ENCODE measurements at regions not wholly inside any gene's neighbourhood (a gene's known extent, or its start where the extent isn't known, plus 50 kb on each side); places are given as distances from the start of the nearest gene placed in this dataset.

GRCh38 chr3:168273036-168273435, 177.3 kb upstream of the GOLIM4 start:
- no peak for DNase-seq (ENCODE audit: low read depth in 4 of 4, low spot score in 3 of 4)

DNA sequence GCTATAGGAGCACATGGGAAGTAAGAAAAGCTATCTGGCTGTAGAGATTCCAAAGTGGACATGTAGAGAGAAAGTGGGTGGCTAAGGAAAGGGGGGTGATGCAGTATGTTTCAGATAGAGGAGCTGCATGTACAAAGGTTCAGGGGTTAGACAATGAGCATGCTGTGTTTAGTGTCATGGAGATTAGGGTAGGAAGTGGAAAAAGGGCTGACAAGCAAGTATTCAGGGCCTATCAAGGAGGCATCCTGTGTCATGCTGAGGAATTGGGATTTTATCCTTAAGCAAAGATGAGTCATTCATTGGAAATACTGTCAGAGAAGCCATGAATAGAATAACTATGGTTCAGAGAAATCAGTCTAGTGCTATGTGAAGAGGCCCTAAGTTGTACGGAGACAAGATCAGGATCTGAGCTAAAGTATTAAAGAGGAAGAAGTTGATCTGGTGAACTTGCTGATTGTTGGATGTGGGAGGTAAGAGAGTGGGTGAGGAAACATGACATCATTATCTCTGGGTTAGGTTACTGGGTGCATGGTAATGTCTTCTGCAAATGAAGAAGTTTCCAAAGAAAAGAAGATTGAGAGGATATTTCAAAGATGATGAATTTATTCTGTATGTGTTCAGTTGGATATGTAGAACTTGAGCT, 176.7 kb upstream of the GOLIM4 start:
- DNase-seq (ENCODE audit: low read depth in 4 of 4, low spot score in 3 of 4): no peak

- no peak for DNase-seq (ENCODE audit: low read depth in 4 of 4, low spot score in 3 of 4)
Observed at GRCh38 chr3:168271932-168272331, 176.2 kb upstream of the GOLIM4 start.

GRCh38 chr3:168269001-168269400, 173.3 kb upstream of the GOLIM4 start:
- no peak for DNase-seq (ENCODE audit: low read depth in 4 of 4, low spot score in 3 of 4)

DNA sequence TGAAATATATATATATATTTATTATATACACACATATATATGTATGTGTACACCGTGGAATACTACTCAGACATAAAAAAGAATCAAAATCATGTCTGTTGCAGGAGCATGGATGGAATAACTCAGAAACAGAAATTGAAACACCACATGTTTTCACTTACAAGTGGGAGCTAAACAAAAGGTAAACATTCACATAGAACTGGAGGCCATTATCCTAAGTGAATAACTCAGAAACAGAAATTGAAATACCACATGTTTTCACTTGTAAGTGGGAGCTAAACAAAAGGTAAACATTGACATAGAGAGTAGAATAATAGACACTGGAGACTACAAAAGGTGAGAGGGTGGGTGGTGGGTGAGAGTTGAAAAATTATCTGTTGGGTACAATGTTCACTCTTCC, 171.5 kb upstream of the GOLIM4 start:
- no peak for DNase-seq (ENCODE audit: low read depth in 4 of 4, low spot score in 3 of 4)

DNA sequence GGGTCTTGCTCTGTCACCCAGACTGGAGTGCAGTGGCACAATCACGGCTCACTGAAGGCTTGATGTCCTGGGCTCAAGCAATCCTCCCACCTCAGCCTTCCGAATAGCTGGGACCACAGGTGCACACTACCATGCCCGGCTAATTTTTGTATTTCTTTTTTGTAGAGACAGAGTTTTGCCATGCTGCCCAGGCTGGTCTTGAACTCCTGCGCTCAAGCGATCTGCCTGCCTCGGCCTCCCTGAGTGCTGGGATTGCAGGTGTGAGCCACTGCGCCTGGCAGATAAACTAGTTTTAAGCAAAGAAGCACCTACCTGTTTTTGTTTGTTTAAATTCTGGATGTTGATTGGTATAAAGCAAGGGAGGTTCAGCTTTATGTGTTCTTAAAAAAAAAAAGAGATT, 170.6 kb upstream of the GOLIM4 start:
- DNase-seq (ENCODE audit: low read depth in 4 of 4, low spot score in 3 of 4): no peak

GRCh38 chr3:168262887-168263286, 167.2 kb upstream of the GOLIM4 start:
- DNase-seq (ENCODE audit: low read depth in 4 of 4, low spot score in 3 of 4): no peak

DNA sequence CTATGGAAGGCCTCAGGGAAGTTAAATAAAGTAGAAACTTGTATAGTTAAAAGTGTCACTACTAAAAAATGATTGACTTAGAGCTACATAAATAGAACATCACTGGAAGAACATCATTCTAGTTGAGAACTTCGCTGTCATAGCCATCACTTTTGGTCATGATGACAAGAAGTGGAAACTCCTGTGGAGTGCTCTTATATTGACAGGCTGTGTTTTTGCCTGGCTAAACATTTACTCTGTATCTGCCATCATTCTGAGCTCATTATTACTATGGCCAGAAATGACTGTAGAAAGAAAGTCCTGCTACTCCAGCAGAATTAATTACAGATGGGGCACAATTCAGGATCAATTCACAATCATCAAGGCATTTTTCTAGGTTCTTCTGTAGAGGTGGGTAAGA, 165.1 kb upstream of the GOLIM4 start:
- no peak for DNase-seq (ENCODE audit: low read depth in 4 of 4, low spot score in 3 of 4)

- no peak for DNase-seq (ENCODE audit: low read depth in 4 of 4, low spot score in 3 of 4)
Observed at GRCh38 chr3:168251371-168251770, 155.6 kb upstream of the GOLIM4 start.

DNA sequence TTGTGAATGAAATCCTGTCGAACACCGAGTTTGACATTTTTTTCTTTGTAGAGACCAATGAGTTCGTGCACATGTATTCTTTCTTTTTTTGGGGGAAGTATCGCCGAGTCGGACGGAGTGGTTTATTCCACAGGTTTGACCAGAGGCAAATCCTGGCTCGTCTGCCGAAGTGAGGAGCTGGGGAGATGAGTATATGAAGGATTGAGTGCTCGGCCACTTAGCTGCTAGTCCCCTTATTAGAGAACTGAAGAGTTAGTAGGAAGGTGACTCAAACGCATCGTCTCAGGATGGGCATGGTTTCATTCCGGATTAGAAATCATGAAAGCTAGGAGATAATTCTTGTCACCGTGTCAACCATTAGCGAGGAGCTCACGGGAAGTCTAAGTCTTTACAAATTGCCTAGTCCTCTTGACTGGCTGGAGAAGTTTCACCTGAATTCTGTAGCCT, 154.7 kb upstream of the GOLIM4 start:
- DNase-seq (ENCODE audit: low read depth in 4 of 4, low spot score in 3 of 4): peak in 2 of 4 donors; percentile 13 to 20

DNA sequence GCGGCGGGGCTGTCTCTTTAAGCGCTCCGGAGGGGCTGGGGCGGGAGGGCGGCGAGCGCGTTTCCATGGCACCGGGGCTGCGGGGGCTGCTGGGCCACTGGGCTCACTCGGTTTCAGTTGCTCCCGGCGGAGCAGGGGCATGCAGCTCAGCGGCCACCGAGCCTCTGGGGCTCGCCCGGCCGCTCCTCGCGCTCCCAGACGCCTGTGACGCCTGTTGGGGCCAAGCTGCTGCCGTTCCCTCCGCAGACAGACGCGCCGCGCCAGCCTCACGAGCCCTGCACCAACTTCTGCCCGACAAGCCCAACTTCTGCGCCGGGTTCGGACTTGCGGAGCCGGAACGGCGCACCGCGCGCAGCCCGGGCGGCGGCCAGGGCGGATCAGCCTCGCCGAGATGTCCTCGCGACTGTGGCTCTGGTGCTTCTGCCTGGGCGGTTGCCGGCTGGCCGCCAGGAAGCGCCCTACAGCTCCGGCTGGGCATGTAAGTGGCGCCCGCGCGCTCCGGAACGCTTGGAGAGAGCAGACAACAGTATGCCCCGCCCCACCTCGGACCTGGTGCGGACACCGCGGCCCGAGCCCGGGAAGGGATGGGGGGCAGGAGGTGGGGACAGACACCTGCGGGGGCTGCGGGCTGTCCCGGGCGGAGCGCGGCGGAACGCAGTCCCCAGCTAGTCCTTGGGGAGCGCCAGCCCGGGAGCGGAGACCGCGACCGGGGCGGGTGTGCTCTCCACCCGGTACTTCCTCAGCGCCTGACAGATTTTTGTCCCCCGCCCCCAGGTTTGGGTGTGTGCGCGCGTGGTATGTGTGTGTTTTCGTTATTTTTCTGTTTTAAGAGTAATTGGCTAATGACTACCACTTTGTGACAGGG, 154.1 kb upstream of the GOLIM4 start:
- DNase-seq (ENCODE audit: low read depth in 4 of 4, low spot score in 3 of 4): peak; percentile 55 to 74 (median 62)

DNA sequence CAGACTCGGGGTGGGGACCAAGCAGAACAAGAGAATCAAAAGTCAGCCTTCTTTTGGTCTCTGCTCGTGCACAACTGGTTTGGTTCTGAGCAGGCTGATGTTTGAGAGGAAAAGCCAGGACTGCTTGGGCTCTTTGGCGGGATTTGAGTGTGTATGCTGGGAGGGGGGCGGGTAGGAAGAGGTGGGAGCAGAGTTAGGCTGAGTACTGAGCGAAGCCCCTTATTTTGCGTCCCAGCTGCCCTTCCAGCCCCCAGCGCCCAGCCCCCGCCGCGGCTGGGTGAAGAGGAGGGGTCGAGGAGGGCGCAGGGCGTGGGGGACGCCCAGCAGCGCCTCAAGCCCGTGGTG, 153.5 kb upstream of the GOLIM4 start:
- peak; percentile 11 to 50 (median 42) for DNase-seq (ENCODE audit: low read depth in 4 of 4, low spot score in 3 of 4)

DNA sequence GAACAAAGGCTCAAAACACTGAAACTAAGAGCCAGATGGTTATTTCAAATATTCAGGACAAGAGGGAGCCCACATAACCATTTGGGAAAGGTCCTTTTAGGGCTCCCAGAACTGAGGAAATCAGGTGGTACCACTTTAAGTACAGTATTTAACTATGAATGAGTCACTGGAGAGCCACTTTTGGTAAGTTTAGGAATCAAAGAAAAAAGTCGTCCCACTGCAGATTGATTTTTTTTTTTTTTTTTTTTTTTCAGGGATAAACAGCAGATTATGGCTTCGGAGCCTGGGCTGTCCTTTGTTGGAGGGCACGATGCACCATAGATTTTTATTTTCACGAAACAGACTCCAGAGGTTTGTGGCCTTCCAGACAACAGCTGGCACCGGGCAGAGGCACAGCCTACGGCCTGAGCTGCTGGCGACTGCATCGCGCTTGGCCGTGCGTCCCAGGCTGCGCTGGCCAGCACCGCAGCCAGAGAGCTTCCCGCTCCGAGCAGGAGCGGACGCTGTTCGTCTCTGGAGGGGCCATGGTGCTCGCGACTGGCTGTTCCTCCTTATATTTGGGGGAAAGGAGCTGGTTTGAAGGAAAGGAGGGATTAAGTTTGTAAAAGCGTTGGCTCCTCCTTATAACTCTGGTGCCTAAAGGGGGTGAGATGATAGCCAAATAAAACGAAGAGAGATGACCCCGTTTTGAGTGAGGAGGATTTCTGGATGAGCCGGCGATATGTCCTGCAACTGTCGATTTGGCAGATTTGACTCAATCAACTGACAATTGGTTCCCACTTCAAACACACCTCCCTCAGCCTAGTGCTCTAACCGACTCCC, 152.9 kb upstream of the GOLIM4 start:
- peak; percentile 26 to 33 (median 30) for DNase-seq (ENCODE audit: low read depth in 4 of 4, low spot score in 3 of 4)

GRCh38 chr3:168241156-168241555, 145.4 kb upstream of the GOLIM4 start:
- DNase-seq (ENCODE audit: low read depth in 4 of 4, low spot score in 3 of 4): no peak

- no peak for DNase-seq (ENCODE audit: low read depth in 4 of 4, low spot score in 3 of 4)
Observed at GRCh38 chr3:168239287-168239686, 143.6 kb upstream of the GOLIM4 start.

DNA sequence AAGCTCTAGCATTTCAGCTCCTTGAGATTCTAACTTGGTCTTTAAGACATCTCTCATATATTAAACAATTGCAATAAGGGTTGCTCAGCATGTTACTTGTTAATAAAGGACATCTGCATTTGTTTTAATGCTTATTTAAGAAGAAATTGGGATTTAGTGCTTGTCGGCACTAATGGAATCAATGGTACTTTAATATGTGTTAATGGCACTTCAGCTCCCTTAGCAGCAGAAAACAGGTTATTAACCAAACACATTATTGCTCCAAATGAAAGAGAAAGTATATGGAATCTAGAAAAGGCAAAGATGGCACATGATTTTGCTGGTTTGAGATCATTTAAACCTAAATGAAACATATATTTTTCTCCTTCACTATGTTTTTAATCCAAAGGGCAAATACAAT, 137.3 kb upstream of the GOLIM4 start:
- no peak for DNase-seq (ENCODE audit: low read depth in 4 of 4, low spot score in 3 of 4)

GRCh38 chr3:168223085-168223484, 127.4 kb upstream of the GOLIM4 start:
- DNase-seq (ENCODE audit: low read depth in 4 of 4, low spot score in 3 of 4): no peak

GRCh38 chr3:168220556-168220955, 124.8 kb upstream of the GOLIM4 start:
- no peak for DNase-seq (ENCODE audit: low read depth in 4 of 4, low spot score in 3 of 4)

- no peak for DNase-seq (ENCODE audit: low read depth in 4 of 4, low spot score in 3 of 4)
Observed at GRCh38 chr3:168219530-168219929, 123.8 kb upstream of the GOLIM4 start.

DNA sequence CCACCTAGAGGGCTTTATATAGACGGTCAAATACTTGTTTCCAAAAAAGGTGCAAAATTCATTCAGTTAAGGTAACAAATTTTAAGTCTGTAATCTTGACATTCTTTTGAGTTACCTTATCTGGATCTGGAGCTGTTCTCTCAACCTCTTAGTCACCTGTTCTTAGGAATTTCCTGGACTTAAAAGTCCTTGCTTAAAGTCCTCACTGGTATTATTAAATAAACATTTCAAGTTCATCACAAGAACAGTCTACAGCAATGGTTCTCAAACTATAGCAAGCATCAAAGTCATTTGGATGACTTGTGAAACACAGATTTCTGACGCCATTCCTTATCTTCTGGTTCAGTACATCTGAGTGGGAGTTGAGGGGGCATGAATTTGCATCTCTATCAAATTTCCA, 122.9 kb upstream of the GOLIM4 start:
- no peak for DNase-seq (ENCODE audit: low read depth in 4 of 4, low spot score in 3 of 4)

- no peak for DNase-seq (ENCODE audit: low read depth in 4 of 4, low spot score in 3 of 4)
Observed at GRCh38 chr3:168216851-168217250, 121.1 kb upstream of the GOLIM4 start.

Data from right renal pelvis (tissue), 4 donors.